Neural cell (in vitro differentiated cells): ENCODE measurements at regions not wholly inside any gene's neighbourhood (a gene's known extent, or its start where the extent isn't known, plus 50 kb on each side); places are given as distances from the start of the nearest gene placed in this dataset.

Source experiments
- H2AFZ ChIP-seq: fragments of 200-600, 300-800 bp; sonication (generic), shearing (Covaris generic); 2 replicates; pipeline ENCODE4 v1.6.0; 2014; ENCODE audit warnings: low read depth, mild to moderate bottlenecking, antibody characterized with exemption, low read length, moderate library complexity
- H3F3A ChIP-seq: fragments of 200-600 bp; shearing (Covaris generic); 2 replicates; pipeline ENCODE4 v1.6.1; 2016; ENCODE audit warnings: mild to moderate bottlenecking, moderate library complexity, mixed read lengths, antibody characterized with exemption, low read length; ENCODE audit not compliant: insufficient read depth, poor library complexity, severe bottlenecking
- H3K27ac ChIP-seq: fragments of 200-600, 300-800 bp; sonication (generic), shearing (Covaris generic); 2 replicates; pipeline ENCODE4 v1.5.1; 2014; ENCODE audit warnings: mild to moderate bottlenecking, low read length, moderate library complexity
- H3K27me3 ChIP-seq: fragments of 300-800, 200-600 bp; sonication (generic), shearing (Covaris generic); 2 replicates; pipeline ENCODE4 v1.6.0; 2014; ENCODE audit warnings: mild to moderate bottlenecking, low read depth, low read length, moderate library complexity; ENCODE audit not compliant: insufficient read depth
- H3K36me3 ChIP-seq: fragments of 300-800, 200-600 bp; sonication (generic), shearing (Covaris generic); 2 replicates; pipeline ENCODE4 v1.5.1; 2014; ENCODE audit warnings: mild to moderate bottlenecking, antibody characterized with exemption, low read length, moderate library complexity; ENCODE audit not compliant: insufficient read depth
- H3K4me2 ChIP-seq: fragments of 300-800, 200-600 bp; sonication (generic), shearing (Covaris generic); 2 replicates; pipeline ENCODE4 v1.6.0; 2014; ENCODE audit warnings: mild to moderate bottlenecking, low read length
- H3K4me3 ChIP-seq: fragments of 300-800, 200-600 bp; sonication (generic), shearing (Covaris generic); 2 replicates; pipeline ENCODE4 v1.5.1; 2014; ENCODE audit warnings: mild to moderate bottlenecking, low read length, moderate library complexity
- H3K79me2 ChIP-seq: fragments of 200-600 bp; shearing (Covaris generic); replicated peaks from 2 replicates; pipeline ENCODE4 v1.6.0; 2014; ENCODE audit warnings: mild to moderate bottlenecking, low read length, moderate library complexity; ENCODE audit not compliant: insufficient read depth
- H3K9ac ChIP-seq: fragments of 300-800, 200-600 bp; sonication (generic), shearing (Covaris generic); 2 replicates; pipeline ENCODE4 v1.6.1; 2016; ENCODE audit warnings: mild to moderate bottlenecking, low read length, mixed read lengths
- H3K9me2 ChIP-seq: fragments of 200-600 bp; shearing (Covaris generic); 2 replicates; pipeline ENCODE4 v1.6.1; 2016; ENCODE audit warnings: mild to moderate bottlenecking, low read length, mixed read lengths; ENCODE audit not compliant: insufficient read depth
- H3K9me3 ChIP-seq: fragments of 200-600, 300-800 bp; sonication (generic), shearing (Covaris generic); 2 replicates; pipeline ENCODE4 v1.6.1; 2016; ENCODE audit warnings: mild to moderate bottlenecking, mixed run types, low read length, moderate library complexity, mixed read lengths
- H4K20me1 ChIP-seq: fragments of 200-600 bp; shearing (Covaris generic); 2 replicates; pipeline ENCODE4 v1.6.1; 2016; ENCODE audit warnings: mild to moderate bottlenecking, mixed run types; ENCODE audit not compliant: insufficient read depth
- EP300 ChIP-seq: fragments of 450-650 bp; conservative IDR thresholded peaks from 2 replicates; pipeline ENCODE4 v1.6.1; 2014; ENCODE audit warnings: antibody characterized with exemption, mild to moderate bottlenecking, moderate library complexity; ENCODE audit not compliant: poor library complexity, severe bottlenecking
- EZH2 ChIP-seq: fragments of 200-600, 300-800 bp; shearing (Covaris generic), sonication (generic); IDR thresholded peaks from 2 replicates; pipeline ENCODE4 v1.6.1; 2014; ENCODE audit warnings: antibody characterized with exemption, low read length, borderline replicate concordance, mild to moderate bottlenecking; ENCODE audit not compliant: insufficient read depth, poor library complexity, severe bottlenecking
- MXI1 ChIP-seq: fragments of 450-650 bp; conservative IDR thresholded peaks from 2 replicates; pipeline ENCODE4 v1.6.1; 2014; ENCODE audit warnings: antibody characterized with exemption, mild to moderate bottlenecking; ENCODE audit not compliant: poor library complexity, severe bottlenecking
- POLR2AphosphoS5 ChIP-seq: IDR thresholded peaks from 2 replicates; pipeline ENCODE4 v1.6.1; 2012
- RAD21 ChIP-seq: fragments of 450-650 bp; conservative IDR thresholded peaks from 2 replicates; pipeline ENCODE4 v1.6.1; 2014; ENCODE audit warnings: antibody characterized with exemption, mild to moderate bottlenecking, moderate library complexity
- SMC3 ChIP-seq: fragments of 450-650 bp; conservative IDR thresholded peaks from 2 replicates; pipeline ENCODE4 v1.6.1; 2014; ENCODE audit warnings: antibody characterized with exemption, mild to moderate bottlenecking, moderate library complexity; ENCODE audit not compliant: poor library complexity
- TAF1 ChIP-seq: IDR thresholded peaks from 2 replicates; pipeline ENCODE4 v1.6.1; 2012; ENCODE audit warnings: low read depth
- TF ChIP-seq, protein P1 (sequence below): IDR thresholded peaks from 2 replicates; pipeline ENCODE4 v1.6.1; 2012; ENCODE audit warnings: borderline replicate concordance
- TF ChIP-seq, protein P2 (sequence below): fragments of 450-650 bp; IDR thresholded peaks from 2 replicates; pipeline ENCODE4 v1.5.1; 2014; ENCODE audit warnings: antibody characterized with exemption, mild to moderate bottlenecking, moderate library complexity; ENCODE audit not compliant: poor library complexity, severe bottlenecking

DNA sequence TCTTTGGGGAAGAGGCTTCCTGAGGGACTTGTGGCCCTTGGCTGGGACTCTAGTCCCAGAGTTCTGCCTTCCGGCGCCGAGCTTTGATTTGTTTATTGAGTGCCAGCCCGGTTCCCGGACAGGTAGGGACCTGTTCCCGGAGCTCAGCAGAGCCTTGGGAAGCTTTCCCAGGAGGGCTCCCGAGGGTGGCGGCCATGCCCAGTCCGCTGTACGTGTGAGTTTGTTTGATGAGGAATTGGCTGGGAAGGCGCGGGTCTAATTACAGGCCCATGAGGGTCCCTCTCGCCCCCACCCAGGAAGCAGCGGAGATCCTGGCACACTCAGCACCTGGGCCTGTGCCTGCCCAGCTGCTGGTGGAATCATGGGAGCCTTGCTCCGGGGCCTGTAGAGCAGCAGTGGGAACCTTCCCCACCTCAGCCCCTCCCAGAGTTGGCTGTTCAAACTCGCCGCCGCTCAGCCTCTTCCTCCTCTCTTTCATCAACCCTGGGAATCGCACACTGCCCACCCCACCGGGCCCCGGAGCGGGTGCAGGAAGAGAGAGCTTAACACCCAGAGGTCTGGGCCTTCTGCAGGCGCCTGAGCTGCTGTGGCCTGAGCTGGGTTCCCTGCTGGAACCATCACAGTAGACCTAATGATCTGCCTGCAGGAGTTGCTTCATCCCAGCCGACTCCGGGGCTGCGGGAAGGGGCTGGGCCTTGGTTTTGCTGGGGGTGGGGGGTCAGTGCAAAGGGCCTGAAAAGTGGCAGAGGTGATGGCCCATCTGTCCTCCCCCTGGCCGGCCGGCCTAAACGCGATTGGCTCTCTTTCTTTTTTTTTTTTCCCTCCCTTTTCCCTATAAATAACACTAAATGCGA, 313.7 kb downstream of the SEC14L1 start:
- no peak overlapping the region for H3K4me2 ChIP-seq
- no peaks in the 10 kb centered on the region for H3K36me3 ChIP-seq
- no peak overlapping the region for H3K27ac ChIP-seq
- no peaks in the 10 kb centered on the region for H3F3A ChIP-seq
- H3K9me2 ChIP-seq = no peaks in the 10 kb centered on the region
- H3K9ac ChIP-seq = no peak overlapping the region
- H2AFZ ChIP-seq = no peak overlapping the region
- H3K79me2 ChIP-seq = peaks cover 79% of the 10 kb centered on the region
- H3K9me3 ChIP-seq = no peaks in the 10 kb centered on the region
- no peaks in the 10 kb centered on the region for H4K20me1 ChIP-seq
- no peaks in the 10 kb centered on the region for H3K27me3 ChIP-seq
- H3K4me3 ChIP-seq = peak overlapping the region; percentile 29
- TF ChIP-seq, protein P1, sequence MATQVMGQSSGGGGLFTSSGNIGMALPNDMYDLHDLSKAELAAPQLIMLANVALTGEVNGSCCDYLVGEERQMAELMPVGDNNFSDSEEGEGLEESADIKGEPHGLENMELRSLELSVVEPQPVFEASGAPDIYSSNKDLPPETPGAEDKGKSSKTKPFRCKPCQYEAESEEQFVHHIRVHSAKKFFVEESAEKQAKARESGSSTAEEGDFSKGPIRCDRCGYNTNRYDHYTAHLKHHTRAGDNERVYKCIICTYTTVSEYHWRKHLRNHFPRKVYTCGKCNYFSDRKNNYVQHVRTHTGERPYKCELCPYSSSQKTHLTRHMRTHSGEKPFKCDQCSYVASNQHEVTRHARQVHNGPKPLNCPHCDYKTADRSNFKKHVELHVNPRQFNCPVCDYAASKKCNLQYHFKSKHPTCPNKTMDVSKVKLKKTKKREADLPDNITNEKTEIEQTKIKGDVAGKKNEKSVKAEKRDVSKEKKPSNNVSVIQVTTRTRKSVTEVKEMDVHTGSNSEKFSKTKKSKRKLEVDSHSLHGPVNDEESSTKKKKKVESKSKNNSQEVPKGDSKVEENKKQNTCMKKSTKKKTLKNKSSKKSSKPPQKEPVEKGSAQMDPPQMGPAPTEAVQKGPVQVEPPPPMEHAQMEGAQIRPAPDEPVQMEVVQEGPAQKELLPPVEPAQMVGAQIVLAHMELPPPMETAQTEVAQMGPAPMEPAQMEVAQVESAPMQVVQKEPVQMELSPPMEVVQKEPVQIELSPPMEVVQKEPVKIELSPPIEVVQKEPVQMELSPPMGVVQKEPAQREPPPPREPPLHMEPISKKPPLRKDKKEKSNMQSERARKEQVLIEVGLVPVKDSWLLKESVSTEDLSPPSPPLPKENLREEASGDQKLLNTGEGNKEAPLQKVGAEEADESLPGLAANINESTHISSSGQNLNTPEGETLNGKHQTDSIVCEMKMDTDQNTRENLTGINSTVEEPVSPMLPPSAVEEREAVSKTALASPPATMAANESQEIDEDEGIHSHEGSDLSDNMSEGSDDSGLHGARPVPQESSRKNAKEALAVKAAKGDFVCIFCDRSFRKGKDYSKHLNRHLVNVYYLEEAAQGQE = no peak
- TF ChIP-seq POLR2AphosphoS5 (no peak), EP300 (no peak), EZH2 (no peak), TAF1 (no peak), RAD21 (no peak), MXI1 (no peak), SMC3 (no peak)
- TF ChIP-seq, protein P2, sequence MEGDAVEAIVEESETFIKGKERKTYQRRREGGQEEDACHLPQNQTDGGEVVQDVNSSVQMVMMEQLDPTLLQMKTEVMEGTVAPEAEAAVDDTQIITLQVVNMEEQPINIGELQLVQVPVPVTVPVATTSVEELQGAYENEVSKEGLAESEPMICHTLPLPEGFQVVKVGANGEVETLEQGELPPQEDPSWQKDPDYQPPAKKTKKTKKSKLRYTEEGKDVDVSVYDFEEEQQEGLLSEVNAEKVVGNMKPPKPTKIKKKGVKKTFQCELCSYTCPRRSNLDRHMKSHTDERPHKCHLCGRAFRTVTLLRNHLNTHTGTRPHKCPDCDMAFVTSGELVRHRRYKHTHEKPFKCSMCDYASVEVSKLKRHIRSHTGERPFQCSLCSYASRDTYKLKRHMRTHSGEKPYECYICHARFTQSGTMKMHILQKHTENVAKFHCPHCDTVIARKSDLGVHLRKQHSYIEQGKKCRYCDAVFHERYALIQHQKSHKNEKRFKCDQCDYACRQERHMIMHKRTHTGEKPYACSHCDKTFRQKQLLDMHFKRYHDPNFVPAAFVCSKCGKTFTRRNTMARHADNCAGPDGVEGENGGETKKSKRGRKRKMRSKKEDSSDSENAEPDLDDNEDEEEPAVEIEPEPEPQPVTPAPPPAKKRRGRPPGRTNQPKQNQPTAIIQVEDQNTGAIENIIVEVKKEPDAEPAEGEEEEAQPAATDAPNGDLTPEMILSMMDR = no peak

DNA sequence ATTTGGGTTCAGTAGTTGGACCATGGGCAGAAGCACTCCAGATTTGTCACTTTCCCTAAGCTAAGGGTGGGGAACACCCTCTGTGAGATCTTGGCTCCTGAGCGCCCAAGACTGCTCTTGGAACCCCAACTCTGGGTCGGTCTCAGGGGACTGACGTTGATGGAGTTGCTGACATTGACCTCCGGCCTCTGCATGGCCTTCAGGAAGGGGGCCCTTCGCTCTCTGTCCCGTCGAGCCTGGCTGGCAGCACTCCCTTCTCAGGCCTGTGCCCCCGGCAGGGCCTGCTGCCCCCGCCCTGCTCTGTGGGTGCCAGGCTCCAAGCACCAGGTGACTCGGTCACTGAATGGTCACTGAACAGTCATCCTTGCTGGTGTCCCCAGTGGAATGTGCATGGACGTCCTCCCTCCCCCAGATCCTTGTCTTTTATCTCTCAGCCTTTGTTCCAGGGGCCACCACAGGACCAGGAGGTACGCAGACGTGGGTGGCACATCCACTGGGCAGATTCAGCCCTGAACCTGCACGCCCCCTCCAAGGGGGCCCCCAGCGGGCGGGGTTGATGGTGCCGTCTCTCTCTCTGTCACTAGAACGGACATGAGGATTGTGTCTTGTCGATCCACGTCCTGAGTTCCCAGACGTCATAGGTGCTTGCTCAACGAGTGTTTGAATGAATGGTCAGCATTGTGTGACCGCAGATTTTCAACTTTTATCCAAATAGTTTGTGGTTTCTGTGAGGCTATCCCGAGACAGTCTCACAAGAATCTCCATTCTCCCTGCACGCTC, 314.5 kb downstream of the SEC14L1 start:
- no peaks in the 10 kb centered on the region for H3K27me3 ChIP-seq
- TF ChIP-seq, protein P2 = no peak
- no peak for TF ChIP-seq MXI1
- no peaks in the 10 kb centered on the region for H3K36me3 ChIP-seq
- H4K20me1 ChIP-seq = no peaks in the 10 kb centered on the region
- H2AFZ ChIP-seq = no peak overlapping the region
- no peak overlapping the region for H3K4me2 ChIP-seq
- no peak overlapping the region for H3K4me3 ChIP-seq
- peaks cover 79% of the 10 kb centered on the region for H3K79me2 ChIP-seq
- no peaks in the 10 kb centered on the region for H3F3A ChIP-seq
- no peak overlapping the region for H3K9ac ChIP-seq
- no peak overlapping the region for H3K27ac ChIP-seq
- no peaks in the 10 kb centered on the region for H3K9me2 ChIP-seq
- no peaks in the 10 kb centered on the region for H3K9me3 ChIP-seq
